K562 (cell line): ENCODE measurements at regions not wholly inside any gene's neighbourhood (a gene's known extent, or its start where the extent isn't known, plus 50 kb on each side); places are given as distances from the start of the nearest gene placed in this dataset.

Experiments
- FOXJ2 ChIP-seq: fragments of 200-800 bp; sonication (Bioruptor generic); IDR thresholded peaks from 2 replicates; pipeline ENCODE4 v1.6.1; 2016; ENCODE audit warnings: missing genetic modification characterization, missing compliant biosample characterization
- NKRF ChIP-seq: fragments of 450-650 bp; IDR thresholded peaks from 2 replicates; pipeline ENCODE4 v1.6.1; 2016; ENCODE audit warnings: borderline replicate concordance
- ZFP36 ChIP-seq: fragments of 150-350 bp; IDR thresholded peaks from 2 replicates; pipeline ENCODE4 v1.6.1; 2018; ENCODE audit warnings: low read length, low read depth; ENCODE audit not compliant: partially characterized antibody
- ZNF384 ChIP-seq: IDR thresholded peaks from 2 replicates; pipeline ENCODE4 v1.6.1; 2012; ENCODE audit warnings: low read depth, low read length, improper control_type of control experiment

GRCh38 chr3:35413483-35413882 is 225.8 kb upstream of the ARPP21 start:
- TF ChIP-seq ZFP36: no peak
- TF ChIP-seq ZNF384: no peak
- no peak for TF ChIP-seq FOXJ2 (tag)
- no peak for TF ChIP-seq NKRF
